GM10248 (cell line): ENCODE measurements at regions not wholly inside any gene's neighbourhood (a gene's known extent, or its start where the extent isn't known, plus 50 kb on each side); places are given as distances from the start of the nearest gene placed in this dataset.

Source experiments
- CTCF ChIA-PET: fragments of 300-600 bp; sonication (Branson Sonifier 250); formaldehyde crosslinking; extraction: SDS; loops from one replicate; lab custom pipeline; 2021; ENCODE audit warnings: antibody characterized with exemption; lab: Yijun Ruan, JAX
- POLR2A ChIA-PET: fragments of 350-650 bp; sonication (Branson Sonifier 250); formaldehyde crosslinking; extraction: SDS; loops from one replicate; lab custom pipeline; 2020; ENCODE audit warnings: antibody characterized with exemption; lab: Yijun Ruan, JAX
- DNase-seq: peaks from one replicate; pipeline ENCODE4 v3.0.0; 2012; ENCODE audit errors: extremely low spot score
- CTCF ChIP-seq: IDR thresholded peaks from 2 replicates; pipeline ENCODE4 v1.5.1; 2012; ENCODE audit warnings: mild to moderate bottlenecking, low read depth; ENCODE audit errors: extremely low read depth, missing control alignments, control extremely low read depth

DNA sequence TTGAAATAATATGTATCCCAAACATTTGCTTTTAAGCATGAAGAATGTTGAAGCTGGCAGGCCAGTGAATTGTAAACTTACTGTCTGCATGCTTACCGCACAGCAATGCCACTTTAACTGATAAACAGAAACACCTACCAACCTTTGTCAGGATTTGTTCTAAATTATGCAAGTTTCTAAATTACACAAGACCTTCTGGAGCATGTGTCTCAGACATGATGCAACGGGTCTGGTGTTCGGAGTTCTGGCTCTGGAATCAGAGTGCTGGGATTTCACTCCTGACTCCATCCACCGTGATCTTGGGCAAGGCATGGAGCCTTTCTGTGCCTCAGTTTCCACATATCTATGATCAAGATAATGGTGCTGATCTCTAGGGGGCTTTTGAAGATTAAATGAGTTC, 111.2 kb downstream of the CCT6B start:
- CTCF ChIA-PET, result interaction anchor here (1.1 kb wide), 1 partner anchor 13 kb away, joined by 3 read pairs; no protein-coding TSS in a partner anchor
- POLR2A ChIA-PET, result no interaction called here
- no peak for DNase-seq

GRCh38 chr17:34847938-34848337, 113.3 kb downstream of the CCT6B start:
- no peak for TF ChIP-seq CTCF
- DNase-seq, result no peak
- ChIA-PET CTCF (interaction anchor here (0.8 kb wide), 1 partner anchor 17 kb away, joined by 3 read pairs; no protein-coding TSS in a partner anchor), POLR2A (no interaction called here)

More for the DNA sequence above, 111.2 kb downstream of the CCT6B start:
- TF ChIP-seq CTCF, result no peak

DNA sequence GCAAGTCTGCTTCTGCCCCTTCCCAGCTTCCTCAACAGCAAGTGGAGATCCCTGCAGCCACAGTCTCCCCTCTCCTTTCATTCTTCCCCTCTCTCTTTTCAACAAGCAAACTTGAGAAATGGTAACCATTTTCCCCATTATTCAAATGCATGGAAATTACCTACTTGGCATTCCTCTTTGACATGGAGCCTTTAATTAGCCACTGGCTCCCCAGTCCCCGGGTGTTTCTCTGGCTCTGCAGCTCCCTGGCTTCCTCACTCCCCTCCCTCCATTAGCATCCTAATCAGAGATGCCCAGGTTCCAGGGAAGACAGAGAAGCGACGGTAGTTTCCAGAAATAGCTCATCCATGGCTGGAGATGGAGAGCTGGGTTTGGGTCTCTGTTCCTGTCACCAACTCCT, 116.0 kb downstream of the CCT6B start:
- no peak for DNase-seq
- POLR2A ChIA-PET, result no interaction called here
- CTCF ChIA-PET, result interaction anchor here (1.3 kb wide), 1 partner anchor 10 kb away, joined by 3 read pairs; no protein-coding TSS in a partner anchor
- TF ChIP-seq CTCF, result no peak

DNA sequence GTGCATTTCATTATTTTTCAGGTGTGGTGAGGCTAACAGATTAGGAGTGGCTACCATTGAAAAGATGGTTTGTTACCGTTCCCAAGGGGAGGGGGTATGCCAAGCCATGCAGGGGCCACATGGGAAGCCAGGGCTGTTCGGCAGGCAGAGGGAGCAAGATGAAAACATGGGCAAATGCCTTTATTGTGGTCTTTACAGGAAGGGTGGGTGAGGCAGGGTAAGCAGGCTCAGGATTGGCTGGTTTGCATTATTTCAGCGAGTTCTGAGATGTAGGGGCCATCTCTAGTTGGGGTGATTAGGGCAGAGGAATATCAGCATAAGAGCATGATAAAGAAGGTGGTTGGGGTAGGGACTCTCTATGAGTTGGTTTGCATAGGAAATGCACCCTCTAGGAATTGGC, 117.6 kb downstream of the CCT6B start:
- no peak for TF ChIP-seq CTCF
- CTCF ChIA-PET, result interaction anchor here (1.1 kb wide), 1 partner anchor 16 kb away, joined by 3 read pairs; no protein-coding TSS in a partner anchor

GRCh38 chr17:34842235-34842634, 119.0 kb downstream of the CCT6B start:
- CTCF ChIA-PET, result no interaction called here
- TF ChIP-seq CTCF, result no peak
- DNase-seq, result no peak
- POLR2A ChIA-PET, result no interaction called here

More for the DNA sequence above, 117.6 kb downstream of the CCT6B start:
- no peak for DNase-seq
- POLR2A ChIA-PET, result no interaction called here

- no peak for DNase-seq
- TF ChIP-seq CTCF, result no peak
- ChIA-PET POLR2A (no interaction called here), CTCF (no interaction called here)
These were observed 119.8 kb downstream of the CCT6B start for GRCh38 chr17:34841467-34841866.
